GM21381 (cell line): ENCODE measurements at regions not wholly inside any gene's neighbourhood (a gene's known extent, or its start where the extent isn't known, plus 50 kb on each side); places are given as distances from the start of the nearest gene placed in this dataset.

ENCODE experiments used
- ATAC-seq: cut with Tn5 transposase; IDR thresholded peaks from one replicate; pipeline ENCODE4 v1.9.1; 2021; ENCODE audit warnings: mild to moderate bottlenecking, moderate library complexity; ENCODE audit not compliant: unreplicated experiment

DNA sequence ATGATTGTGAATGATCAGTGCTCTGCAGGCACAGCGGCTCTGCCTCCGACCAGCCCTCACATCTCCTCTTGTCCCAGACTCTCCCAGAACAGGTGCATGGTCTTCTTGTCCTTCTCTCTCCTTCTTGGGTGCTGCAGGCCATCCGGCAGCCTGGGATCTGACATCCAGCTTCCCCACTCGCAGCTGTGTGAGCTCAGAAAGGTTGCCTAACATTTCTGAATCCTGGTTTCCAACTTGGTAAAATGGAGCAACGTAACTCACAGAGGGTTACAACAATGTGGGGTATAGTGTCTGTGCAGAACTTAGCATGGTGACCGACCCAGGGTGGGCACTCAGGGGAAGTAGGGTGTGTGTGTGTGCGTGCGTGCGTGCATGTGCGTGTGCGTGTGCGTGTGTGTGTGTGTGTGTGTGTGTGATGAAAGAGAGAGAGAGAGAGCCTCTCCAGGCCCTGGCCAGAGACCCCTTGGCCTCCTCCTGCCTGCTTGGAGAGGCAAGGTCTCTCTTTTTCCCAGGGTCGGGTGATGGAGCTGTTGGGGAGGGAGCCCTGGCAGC, 110.1 kb downstream of the SNX5 start:
- ATAC-seq: no peak

DNA sequence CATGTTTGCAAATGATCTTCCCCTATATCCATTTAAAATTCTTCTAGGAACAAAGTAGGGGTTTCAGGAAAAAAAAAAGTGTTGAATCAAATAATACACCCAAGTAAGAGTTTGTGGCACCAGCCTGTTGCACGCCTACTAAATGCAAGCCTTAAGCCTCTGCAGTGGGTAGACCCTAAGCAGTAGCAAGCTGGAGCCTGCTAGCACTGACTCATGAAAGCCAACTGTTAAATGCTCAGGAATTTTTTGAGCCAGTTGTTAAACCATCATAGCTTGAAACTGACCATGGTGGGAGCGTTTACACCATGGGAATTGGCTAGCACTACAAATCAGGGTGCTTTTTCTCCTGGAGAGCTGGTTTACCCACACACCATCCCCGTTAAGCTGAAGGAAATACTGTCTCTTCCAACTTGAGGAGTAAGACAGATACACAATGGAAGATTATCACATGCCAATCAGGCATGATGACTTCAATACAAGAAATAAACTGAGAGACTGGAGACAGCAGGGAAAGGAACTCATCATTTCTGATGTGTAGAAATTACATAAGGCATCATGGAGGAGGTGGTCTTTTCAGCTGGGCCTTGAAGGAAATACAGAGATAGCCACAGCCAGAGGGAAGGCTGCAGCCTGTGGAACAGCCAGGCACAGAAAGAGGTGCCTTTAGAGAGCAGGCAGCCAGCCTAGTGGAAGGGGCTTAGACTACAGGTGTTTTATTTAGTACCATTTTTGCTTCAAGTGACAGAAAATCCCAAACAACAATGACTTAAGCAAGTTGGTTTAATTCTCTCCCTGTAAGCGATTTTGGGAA, 110.8 kb downstream of the SNX5 start:
- no peak for ATAC-seq

DNA sequence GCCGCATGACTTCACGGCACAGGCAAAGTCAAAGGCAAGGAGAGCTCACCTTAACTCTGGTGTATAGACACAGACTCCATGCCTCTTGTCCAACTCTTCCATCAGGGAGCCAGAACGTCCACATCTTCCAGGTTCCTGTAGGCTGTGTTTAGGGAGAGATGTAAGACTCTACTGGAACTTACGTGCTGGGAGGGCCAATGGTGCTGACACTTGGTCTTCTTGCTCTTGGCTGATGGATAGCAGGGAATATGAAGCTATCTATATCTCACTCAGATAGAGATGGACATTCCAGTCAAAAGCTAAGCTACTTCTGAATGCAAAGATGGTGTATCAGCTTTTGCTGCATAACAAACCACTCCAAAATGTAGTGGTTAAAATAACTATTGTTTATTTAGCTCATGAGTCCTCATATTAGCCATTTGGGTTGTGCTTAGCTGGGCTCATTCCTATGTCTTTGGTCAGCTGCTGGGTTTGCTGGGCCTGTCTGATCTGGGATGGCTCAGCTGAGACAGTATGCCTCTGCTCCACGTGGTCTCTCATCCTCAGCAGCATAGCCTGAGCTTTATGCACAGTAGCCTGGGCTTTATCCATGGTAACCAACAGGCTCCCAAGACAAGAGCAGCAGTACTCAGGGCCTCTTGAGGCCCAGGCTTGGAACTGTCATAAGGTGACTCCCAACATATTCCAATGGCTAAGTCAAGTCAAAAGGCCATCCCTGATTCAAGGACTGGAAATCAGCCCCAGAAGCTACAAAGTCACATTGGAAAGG, 111.6 kb downstream of the SNX5 start:
- no peak for ATAC-seq

DNA sequence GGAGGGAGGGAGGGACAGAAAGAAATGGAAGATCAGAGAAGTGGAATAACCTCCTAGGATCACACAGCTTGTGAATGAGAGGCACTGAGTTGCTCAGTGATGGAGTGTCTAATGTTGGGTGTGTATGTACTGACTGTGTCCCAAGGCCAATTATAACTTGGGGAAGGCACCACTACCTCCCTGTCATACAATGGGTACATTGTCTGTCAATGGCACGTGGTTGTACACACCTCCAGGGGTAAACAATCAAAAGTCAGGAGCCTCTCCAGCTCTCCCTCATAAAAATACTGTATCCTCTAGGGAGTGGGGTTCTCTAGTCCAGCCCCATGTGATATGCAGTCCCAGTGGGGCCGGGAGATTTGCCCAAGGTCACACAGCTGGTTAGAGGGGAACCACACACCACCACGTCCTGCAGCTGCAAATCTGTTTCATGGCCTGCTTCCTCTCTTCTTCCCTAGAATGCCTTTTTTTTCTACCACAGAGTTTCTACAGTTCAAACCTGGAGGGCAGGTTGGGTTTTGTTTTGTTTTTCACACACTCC, 112.5 kb downstream of the SNX5 start:
- peak; percentile 83 for ATAC-seq

DNA sequence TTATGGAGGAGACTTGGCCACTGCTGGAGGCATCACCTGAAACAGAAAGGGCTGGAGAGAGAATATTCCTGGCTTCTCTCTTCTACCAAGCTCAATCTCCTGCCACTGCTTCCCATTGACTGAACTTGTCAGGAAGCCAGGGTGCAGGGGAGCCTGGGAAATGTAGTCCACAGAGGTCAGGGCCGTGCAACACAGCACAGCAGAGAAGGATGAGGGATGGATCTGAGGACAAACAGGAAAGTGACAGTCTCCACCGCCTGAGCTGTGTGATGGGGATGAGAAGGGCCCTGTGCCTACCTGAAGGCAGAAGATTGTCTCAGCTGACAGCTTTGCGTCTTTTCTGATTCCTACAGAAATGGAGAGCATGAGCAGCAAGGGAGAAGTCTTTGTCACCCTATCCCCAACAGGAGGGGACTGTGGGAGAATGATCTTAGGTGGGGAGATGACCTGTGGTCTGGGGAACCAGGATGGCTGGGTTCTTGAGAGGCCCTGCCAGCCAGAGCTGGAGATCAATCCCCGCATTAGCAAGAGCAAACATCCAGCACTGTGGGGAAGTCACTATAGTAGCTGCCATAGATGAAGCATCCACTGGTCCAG, 114.2 kb downstream of the SNX5 start:
- ATAC-seq: no peak

DNA sequence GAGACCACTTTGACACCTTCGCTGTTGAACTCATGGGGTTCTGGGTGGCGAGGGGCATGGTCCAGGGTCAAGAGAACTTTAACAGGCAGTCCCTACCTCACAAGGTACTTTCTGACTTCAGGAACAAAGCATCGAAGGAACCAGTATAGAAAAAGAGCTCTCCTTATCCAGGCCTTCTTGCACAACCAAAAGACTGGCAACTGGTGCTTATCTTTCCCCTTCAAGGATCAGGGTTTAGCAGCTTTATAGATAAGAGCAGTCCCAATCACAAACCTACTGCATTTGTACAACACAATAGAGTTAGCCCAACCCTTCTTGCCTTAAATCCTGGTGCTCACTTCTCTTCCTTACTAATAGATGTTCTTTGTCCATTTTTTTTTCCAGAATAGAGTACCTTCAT, 116.3 kb downstream of the SNX5 start:
- ATAC-seq: no peak

DNA sequence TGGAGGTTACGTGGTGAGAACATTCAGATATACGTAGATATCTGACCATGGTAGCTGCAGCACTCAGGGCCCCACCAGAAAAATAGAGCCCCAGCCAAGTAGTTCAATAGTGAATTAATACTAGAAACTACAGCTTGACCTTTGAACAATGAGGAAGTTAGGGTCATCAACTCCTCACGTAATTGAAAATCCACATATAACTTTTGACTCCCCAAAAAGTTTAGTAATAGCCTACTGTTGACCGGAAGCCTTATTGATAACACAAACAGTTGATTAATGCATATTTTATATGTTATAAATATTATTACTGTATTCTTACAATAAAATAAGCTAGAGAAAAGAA, 117.9 kb downstream of the SNX5 start:
- no peak for ATAC-seq

DNA sequence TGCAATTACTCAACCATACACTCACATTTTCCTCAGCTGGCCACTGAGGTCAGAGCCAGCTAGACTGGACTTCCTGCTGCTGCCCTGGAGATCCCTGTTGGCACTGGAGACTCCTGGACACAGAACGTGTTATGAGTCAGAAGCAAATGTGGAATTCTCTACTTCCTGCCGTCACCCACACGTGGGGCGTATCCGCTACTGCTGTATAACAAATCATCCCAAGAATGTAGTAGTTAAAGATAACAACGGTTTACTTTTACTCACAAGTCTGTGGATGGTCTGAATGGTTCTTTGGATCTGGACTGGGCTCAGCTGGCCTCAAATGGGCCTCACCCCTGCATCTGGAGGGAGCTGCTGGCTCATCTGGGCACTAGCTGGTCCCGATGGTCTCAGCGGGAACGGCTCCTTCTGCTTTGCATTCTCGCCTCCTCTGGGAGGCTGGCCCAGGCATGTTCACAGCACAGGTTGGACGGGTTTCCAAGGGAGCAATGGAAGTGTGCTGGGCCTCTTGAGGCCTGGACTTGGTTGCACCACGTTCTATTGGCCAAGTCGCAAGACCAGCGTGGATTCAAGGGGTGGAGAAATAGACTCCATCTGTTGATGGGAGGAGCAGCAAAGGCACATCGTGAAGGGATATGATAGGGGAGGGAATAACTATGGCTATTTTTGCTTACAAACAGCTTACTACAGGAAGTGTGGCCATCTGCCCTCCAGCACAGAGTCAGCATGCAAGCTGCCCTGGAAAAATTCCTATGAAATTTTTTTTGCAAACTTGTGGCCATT, 118.5 kb downstream of the SNX5 start:
- ATAC-seq: no peak

DNA sequence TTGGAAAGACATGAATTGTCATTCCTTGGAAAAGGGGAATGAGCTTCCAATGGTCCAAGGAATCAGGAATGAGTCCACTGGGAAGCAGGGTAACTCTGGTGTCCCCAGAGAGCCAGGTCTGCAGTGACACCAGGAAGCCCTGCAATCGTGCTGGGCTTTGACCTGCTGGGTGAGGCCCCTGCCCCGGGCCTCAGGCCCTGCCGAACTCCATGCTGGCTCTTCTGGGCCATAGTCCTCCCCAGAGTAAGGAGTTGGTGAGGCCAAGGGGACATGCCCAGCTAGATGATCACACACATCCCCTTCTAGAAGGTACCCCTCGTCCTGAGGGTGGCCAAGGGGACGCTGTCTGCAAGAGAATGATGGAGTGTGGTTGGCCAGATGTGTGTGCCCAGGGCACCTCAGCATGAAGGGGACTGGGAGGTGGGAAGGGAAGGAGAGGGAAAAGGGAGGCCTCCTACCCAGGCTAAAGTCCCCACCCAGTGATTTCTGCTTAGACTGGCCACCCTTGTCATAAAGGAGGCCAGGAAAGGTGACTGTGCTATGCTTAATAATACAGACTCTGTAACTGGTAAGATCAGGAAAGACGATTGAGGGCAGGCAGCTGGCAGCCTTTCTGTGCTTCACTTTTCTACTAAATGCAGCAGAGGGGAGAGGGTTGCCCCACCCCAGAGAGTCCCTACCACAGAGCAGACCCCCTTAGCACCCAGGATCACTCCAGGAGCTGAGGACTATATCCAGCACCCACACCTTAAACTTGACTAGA, 119.3 kb downstream of the SNX5 start:
- ATAC-seq: no peak

DNA sequence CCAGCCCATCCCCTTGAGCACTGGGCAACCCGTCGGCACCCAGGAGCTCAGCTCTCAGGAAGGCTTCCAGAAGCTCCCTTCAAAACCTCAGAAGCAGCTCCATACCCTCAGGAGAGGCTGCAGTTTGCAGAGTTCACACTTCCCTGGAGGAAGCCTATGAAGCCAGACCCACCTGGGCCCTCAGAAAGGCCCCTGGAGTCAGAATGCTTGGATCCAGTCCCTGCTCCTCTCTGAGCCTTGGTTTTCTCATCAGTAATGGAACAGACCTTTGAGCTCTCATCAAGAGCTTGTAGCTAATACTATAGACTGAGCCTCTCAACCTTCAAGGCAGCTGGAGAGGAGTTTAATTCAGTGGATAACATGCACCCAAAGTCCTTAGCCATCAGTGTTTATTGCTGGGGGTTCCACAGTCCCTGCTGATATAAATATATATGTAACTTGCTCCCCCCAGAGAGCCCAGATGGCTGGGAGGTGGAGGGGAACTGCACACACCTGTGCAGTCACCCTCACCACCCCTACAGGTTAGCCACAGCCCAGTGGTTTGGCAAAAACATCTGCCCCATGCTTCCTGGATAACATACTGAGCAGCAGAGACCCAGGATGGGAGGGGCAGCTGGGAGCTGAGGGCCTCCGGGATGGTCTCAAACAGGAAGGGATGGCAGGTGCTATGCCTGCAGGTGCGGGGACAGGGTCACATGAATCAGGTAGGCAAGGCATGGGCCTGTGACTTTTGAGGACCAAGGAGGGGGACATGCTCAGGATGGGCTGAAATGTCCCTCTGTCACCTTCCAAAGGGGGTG, 120.1 kb downstream of the SNX5 start:
- peak; percentile 53 for ATAC-seq

DNA sequence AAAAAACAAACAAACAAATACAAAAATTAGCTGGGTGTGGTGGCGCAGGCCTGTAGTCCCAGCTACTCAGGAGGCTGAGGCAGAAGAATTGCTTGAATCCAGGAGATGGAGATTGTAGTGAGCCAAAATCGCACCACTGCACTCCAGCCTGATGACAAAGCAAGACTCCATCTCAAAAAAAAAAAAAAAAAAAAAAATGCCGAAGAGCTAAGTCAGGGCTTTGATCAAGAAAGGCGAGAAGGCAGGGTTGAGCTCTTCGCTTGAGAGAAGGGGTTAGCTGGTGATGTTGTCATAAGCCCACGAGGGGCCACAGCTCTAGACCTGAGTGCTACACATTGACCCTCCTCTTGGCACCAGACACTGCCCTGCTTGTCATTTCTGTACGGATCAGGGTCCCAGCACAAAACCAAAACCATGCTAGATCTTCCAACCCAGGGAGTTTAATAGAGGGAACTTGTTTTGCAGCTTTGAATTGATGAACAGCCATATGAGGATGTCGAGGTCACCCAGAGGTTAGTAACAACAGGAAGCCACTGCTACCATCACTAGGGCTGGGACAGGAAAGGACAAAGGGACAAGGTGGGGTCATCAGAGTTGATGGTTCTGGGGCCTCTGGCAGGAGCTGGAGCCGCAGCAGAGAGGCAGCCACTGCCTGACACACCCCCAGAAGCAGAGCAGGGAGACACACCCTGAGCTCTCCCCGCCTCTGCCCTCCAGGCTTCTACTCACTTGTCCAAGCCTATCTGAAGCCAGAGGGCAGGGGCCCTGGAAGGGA, 122.7 kb downstream of the SNX5 start:
- ATAC-seq: peak; percentile 48

DNA sequence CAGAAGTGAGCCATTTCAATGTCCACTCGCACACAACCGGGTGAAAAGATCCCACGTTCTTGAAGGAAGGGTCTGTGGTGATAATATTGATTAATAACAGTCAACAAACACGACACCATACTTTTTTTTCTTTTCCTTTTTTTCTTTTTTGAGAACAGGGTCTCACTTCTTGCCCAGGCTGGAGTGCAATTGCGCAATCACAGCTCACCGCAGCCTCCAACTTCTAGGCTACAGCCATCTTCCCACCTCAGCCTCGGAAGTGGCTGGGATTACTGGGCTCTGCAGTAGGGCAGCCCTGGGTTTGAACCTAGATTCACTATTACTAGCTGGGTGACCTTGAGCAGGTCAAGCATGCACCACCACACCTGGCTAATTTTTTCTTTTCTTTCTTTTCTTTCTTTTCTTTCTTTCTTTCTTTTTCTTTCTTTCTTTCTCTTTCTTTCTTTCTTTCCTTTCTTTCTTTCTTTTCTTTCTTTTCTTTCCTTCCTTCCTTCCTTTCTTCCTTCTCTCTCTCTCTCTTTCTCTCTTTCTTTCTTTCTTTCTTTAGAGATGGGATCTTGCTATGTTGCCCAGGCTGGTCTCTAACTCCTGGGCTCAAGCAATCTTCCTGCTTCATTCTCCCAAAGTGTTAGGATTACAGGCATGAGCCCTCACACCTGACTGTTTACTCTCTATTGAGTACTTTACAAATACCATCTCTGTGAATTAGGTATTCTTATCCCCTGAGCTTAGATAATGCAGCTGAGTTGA, 123.9 kb downstream of the SNX5 start:
- ATAC-seq: no peak

DNA sequence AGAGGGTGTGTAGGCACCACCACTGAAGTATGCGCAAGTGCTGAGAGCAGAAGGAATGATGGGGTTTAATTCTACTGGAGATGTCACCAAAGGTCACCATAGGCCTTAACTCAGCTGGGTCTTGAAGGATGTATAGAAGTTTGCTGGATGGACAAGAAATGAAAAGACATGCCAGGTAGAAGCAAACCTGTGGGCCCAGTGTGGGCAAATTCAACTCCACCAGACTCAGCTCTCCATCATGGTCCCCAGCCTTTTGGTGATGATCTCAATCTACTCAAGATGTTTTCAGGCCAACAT, 124.5 kb downstream of the SNX5 start:
- no peak for ATAC-seq

DNA sequence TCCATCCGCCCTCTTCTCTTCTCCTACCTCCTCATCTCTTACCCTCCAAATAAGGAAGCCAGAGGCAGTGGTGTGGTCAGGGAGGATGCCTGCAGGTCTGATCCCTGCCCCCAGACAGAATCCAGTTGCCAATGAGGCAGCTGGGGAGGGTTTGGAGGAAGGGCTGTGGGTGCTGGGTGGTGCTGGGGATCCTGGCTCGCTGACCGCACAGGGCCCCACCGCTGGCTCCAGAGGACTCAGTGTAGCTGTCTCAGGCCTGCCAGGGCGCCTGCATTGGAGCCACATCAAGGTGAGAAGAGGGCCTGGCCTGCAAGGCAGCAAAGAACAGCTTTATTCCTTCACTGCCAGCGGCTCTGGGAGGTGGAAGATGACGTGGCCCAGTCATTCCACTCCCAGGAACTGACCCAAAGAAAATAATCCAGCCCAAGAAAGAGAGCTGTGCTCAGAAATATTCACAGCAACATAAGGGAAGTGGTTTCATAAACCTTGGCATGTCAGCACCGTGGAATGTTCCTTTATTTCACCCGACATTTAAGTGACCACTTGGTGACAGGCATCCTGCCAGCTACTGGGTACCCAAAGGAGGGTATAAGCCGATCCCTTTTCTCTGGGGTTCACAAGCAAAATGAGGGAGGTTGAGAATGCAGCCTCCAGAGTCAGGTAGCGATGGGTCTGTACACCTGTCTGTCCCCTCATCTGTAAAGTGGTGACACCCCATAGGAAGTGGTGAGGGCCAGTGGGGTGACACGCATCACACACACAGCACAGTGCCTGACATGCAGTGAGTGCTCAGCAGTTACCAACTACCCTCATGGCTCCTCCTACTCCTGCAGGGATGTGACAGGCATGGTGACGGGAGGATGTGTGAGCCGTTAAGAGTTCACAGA, 125.1 kb downstream of the SNX5 start:
- no peak for ATAC-seq

DNA sequence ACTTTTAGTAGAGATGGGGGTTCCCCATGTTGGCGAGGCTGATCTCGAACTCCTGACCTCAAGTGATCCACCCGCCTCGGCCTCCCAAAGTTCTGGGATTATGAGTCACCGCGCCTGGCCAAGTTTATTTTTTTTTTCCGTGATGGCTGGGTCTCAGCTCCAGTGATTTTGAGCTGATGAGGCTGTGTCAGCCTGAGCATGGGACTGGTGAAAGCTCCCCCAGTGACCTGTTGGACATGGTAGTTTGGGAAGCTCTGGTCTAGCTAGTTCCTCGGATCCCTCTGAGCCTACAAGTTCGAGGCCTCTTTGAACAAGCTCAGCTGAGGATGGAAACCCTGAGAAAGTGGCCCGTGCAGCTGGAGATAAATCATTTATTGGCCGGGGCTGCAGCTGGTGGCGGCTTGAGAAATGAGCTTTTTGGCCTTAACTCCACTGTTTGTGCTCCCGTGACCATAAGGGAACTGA, 126.8 kb downstream of the SNX5 start:
- ATAC-seq: no peak

DNA sequence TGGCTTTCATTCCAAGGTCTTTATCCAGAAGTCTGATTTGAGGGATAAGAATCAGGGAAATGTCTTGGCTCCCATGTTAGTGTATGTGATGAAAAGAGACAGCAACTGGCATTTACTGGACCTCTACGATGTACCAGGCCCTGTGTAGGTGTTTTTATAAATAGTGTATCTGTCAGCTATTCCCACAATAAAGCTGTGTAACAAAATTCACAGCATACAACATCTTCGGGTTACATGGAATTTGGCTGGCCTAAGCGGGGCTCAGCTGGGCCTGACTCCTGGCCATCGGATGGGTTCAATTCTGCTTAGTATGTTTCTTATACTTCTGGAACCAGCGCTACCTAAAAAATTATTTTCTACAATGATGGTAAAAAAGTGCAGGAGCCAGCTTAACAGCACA, 128.2 kb downstream of the SNX5 start:
- ATAC-seq: no peak

DNA sequence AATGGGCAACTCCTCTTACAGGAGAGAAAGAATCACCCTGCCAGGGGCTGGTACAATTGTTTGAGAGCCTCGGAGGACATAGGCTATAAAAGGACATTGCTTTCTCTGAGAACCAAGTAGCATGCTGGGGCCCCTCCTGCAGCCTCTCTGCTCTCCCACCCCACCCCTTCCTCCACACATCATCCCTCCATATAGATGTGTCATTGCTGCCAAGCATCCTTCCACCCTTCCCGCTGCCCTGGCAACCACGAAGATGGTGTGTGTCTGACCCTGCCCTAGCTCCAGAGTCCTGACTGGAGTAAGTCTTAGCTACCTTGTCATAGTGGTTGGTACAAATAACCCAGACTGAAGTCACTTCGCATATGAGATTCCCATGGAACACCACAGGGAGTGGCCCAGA, 129.7 kb downstream of the SNX5 start:
- no peak for ATAC-seq
